CD14-positive monocyte (primary cell): ENCODE measurements at regions not wholly inside any gene's neighbourhood (a gene's known extent, or its start where the extent isn't known, plus 50 kb on each side); places are given as distances from the start of the nearest gene placed in this dataset.

Source experiments
- DNase-seq, 3 donors: peaks; one replicate each; pipeline ENCODE4 v3.0.0-alpha.2; 2011 to 2022
- H2AFZ ChIP-seq: 2 replicates; pipeline ENCODE4 v1.6.0; 2012; ENCODE audit warnings: mild to moderate bottlenecking, low read depth, low read length, inconsistent platforms; ENCODE audit not compliant: insufficient read depth, poor library complexity, severe bottlenecking
- H3K27ac ChIP-seq, 2 donors: 1 replicate in 1 of 2; 2 replicates in 1 of 2; pipeline ENCODE4 v1.5.1; 2012 to 2013; ENCODE audit warnings: low read length in 2 of 2, control low read depth in 1 of 2, inconsistent platforms in 1 of 2, low read depth in 1 of 2, mild to moderate bottlenecking in 1 of 2
- H3K27me3 ChIP-seq, 2 donors: one replicate each; pipeline versions ENCODE4 v1.6.0 to v1.6.1; 2011 to 2013; ENCODE audit warnings: low read length in 2 of 2; ENCODE audit not compliant: control insufficient read depth in 2 of 2, insufficient read depth in 2 of 2
- H3K36me3 ChIP-seq, 2 donors: replicated peaks in 1 of 2; 1 replicate in 1 of 2; 2 replicates in 1 of 2; pipeline versions ENCODE4 v1.5.1 to v1.6.1; 2012 to 2013; ENCODE audit warnings: low read length in 2 of 2, control low read depth in 1 of 2, inconsistent platforms in 1 of 2, mild to moderate bottlenecking in 1 of 2; ENCODE audit not compliant: insufficient read depth in 2 of 2, control insufficient read depth in 1 of 2
- H3K4me1 ChIP-seq, 2 donors: 1 replicate in 1 of 2; 2 replicates in 1 of 2; pipeline versions ENCODE4 v1.5.1 to v1.6.1; 2012 to 2013; ENCODE audit warnings: low read length in 2 of 2, control low read depth in 1 of 2, inconsistent platforms in 1 of 2, mild to moderate bottlenecking in 1 of 2, moderate library complexity in 1 of 2; ENCODE audit not compliant: insufficient read depth in 2 of 2, control insufficient read depth in 1 of 2
- H3K4me2 ChIP-seq: replicated peaks from 2 replicates; pipeline ENCODE3; 2012; ENCODE audit warnings: low read length, moderate library complexity, mild to moderate bottlenecking; ENCODE audit not compliant: poor library complexity, severe bottlenecking; ENCODE audit errors: extremely low read depth
- H3K4me3 ChIP-seq, 3 experiments: fragments of 200-600 bp in 1 of 3; sonication (generic) in 1 of 3; replicated peaks in 1 of 3; 1 replicate in 2 of 3; 2 replicates in 1 of 3; pipeline ENCODE4 v1.5.1; 2011 to 2013; ENCODE audit warnings: low read length in 3 of 3, mild to moderate bottlenecking in 3 of 3, control low read depth in 2 of 3, low read depth in 2 of 3, inconsistent platforms in 1 of 3, moderate library complexity in 1 of 3
- H3K79me2 ChIP-seq: 2 replicates; pipeline ENCODE4 v1.6.0; 2012; ENCODE audit warnings: mild to moderate bottlenecking, control low read depth, inconsistent platforms, low read length, moderate library complexity; ENCODE audit not compliant: insufficient read depth
- H3K9ac ChIP-seq: 2 replicates; pipeline ENCODE4 v1.6.0; 2017; ENCODE audit warnings: low read length, mild to moderate bottlenecking; ENCODE audit not compliant: insufficient read depth, poor library complexity, severe bottlenecking
- H3K9me3 ChIP-seq, 2 donors: replicated peaks in 1 of 2; 1 replicate in 1 of 2; 2 replicates in 1 of 2; pipeline versions ENCODE4 v1.5.1 to v1.6.1; 2012 to 2013; ENCODE audit warnings: low read length in 2 of 2, control low read depth in 1 of 2; ENCODE audit not compliant: control insufficient read depth in 1 of 2, insufficient read depth in 1 of 2
- H4K20me1 ChIP-seq: 2 replicates; pipeline ENCODE4 v1.6.0; 2012; ENCODE audit warnings: mild to moderate bottlenecking, low read length, control low read depth, moderate library complexity; ENCODE audit not compliant: insufficient read depth
- H3K27ac Mint-ChIP-seq, 7 donors: one replicate each; pipeline ENCODE4 v1.8.0; 2020; ENCODE audit warnings: mild to moderate bottlenecking in 7 of 7, mixed read lengths in 7 of 7, moderate library complexity in 6 of 7, inconsistent platforms in 2 of 7
- H3K27me3 Mint-ChIP-seq, 3 donors: one replicate each; pipeline ENCODE4 v1.8.0; 2021 to 2022; ENCODE audit warnings: low read depth in 3 of 3, mild to moderate bottlenecking in 3 of 3, mixed read lengths in 3 of 3, moderate library complexity in 3 of 3, inconsistent platforms in 1 of 3
- H3K36me3 Mint-ChIP-seq, 2 donors: one replicate each; pipeline ENCODE4 v1.8.0; 2020; ENCODE audit warnings: mixed read lengths in 2 of 2, inconsistent platforms in 1 of 2, mild to moderate bottlenecking in 1 of 2
- H3K4me1 Mint-ChIP-seq: one replicate; pipeline ENCODE4 v1.8.0; 2020; ENCODE audit warnings: mild to moderate bottlenecking, mixed read lengths
- H3K4me3 Mint-ChIP-seq, 2 donors: one replicate each; pipeline ENCODE4 v1.8.0; 2020; ENCODE audit warnings: mild to moderate bottlenecking in 2 of 2, mixed read lengths in 2 of 2, moderate library complexity in 1 of 2
- H3K9me3 Mint-ChIP-seq, 7 donors: one replicate each; pipeline ENCODE4 v1.8.0; 2020 to 2022; ENCODE audit warnings: mixed read lengths in 7 of 7, mild to moderate bottlenecking in 6 of 7, moderate library complexity in 6 of 7, inconsistent platforms in 2 of 7
- WGBS: methylation state at CpG from one replicate; pipeline ENCODE4 v1.1.5; 2013; ENCODE audit warnings: missing lambda C conversion rate; ENCODE audit not compliant: insufficient coverage; 5-methylcytosine and 5-hydroxymethylcytosine counted together
- intact Hi-C, 2 donors: fragments of 100-400 bp; cut with micrococcal nuclease; formaldehyde crosslinking; loops; one replicate each; pipeline versions ENCODE4 v1.15.0 to v1.15.1; 2023
- TF ChIP-seq, protein P1 (sequence below): fragments of 200-600 bp; IDR thresholded peaks from one replicate; pipeline ENCODE4 v1.8.0; 2022; ENCODE audit warnings: antibody characterized with exemption, mild to moderate bottlenecking

DNA sequence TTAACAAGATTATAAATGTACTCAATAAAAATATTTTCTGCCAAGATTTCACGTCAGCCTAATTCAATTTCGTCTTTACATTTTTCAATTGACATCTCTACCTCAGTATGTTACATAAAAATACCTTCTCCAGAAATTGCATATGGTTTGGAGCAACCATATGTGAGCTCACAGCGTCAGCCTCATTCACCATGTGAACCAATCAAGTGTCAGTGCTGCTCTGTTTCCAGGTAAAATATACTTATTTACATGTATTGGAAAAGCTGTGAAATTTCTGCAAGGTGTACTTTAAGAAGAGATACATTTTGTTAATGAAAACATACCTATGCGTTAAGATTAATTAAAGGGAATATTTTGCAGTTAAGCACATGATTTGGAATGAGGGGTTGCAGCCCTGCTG is 110.7 kb upstream of the PRSS1 start:
- no peak overlapping the region for H2AFZ ChIP-seq
- Mint-ChIP-seq H3K36me3 (no peaks in the 10 kb centered on the region), H3K27me3 (peaks cover 0 to 2% (median 1%) of the 10 kb centered on the region in 3 donors), H3K4me3 (no peak overlapping the region), H3K4me1 (peaks cover 8% of the 10 kb centered on the region), H3K9me3 (peaks cover 0 to 5% (median 0%) of the 10 kb centered on the region in 7 donors), H3K27ac (no peak overlapping the region)
- no peaks in the 10 kb centered on the region for H3K36me3 ChIP-seq
- TF ChIP-seq, protein P1, sequence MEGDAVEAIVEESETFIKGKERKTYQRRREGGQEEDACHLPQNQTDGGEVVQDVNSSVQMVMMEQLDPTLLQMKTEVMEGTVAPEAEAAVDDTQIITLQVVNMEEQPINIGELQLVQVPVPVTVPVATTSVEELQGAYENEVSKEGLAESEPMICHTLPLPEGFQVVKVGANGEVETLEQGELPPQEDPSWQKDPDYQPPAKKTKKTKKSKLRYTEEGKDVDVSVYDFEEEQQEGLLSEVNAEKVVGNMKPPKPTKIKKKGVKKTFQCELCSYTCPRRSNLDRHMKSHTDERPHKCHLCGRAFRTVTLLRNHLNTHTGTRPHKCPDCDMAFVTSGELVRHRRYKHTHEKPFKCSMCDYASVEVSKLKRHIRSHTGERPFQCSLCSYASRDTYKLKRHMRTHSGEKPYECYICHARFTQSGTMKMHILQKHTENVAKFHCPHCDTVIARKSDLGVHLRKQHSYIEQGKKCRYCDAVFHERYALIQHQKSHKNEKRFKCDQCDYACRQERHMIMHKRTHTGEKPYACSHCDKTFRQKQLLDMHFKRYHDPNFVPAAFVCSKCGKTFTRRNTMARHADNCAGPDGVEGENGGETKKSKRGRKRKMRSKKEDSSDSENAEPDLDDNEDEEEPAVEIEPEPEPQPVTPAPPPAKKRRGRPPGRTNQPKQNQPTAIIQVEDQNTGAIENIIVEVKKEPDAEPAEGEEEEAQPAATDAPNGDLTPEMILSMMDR, result no peak
- H3K27me3 ChIP-seq, result no peaks in the 10 kb centered on the region
- H4K20me1 ChIP-seq, result no peaks in the 10 kb centered on the region
- H3K4me2 ChIP-seq, result no peak overlapping the region
- no peak overlapping the region for H3K27ac ChIP-seq
- H3K9me3 ChIP-seq, result no peaks in the 10 kb centered on the region
- no peak overlapping the region for H3K9ac ChIP-seq
- WGBS, result no CpG with 5 or more reads among the region's 4 CpGs
- intact Hi-C loops, result no loop called here
- no peak for DNase-seq
- no peaks in the 10 kb centered on the region for H3K4me1 ChIP-seq
- H3K4me3 ChIP-seq, result no peak overlapping the region
- no peaks in the 10 kb centered on the region for H3K79me2 ChIP-seq

GRCh38 chr7:142637240-142637639 is 112.0 kb upstream of the PRSS1 start:
- Mint-ChIP-seq H3K36me3 (no peaks in the 10 kb centered on the region), H3K27me3 (peaks cover 1 to 7% (median 2%) of the 10 kb centered on the region in 3 donors), H3K4me1 (peaks cover 10% of the 10 kb centered on the region), H3K27ac (no peak overlapping the region), H3K4me3 (peak overlapping the region in 1 of 2 donors; percentile 87), H3K9me3 (peaks cover 0 to 5% (median 0%) of the 10 kb centered on the region in 7 donors)
- TF ChIP-seq, protein P1, result no peak
- no peaks in the 10 kb centered on the region for H3K4me1 ChIP-seq
- intact Hi-C loops, result no loop called here
- peak overlapping the region; percentile 21 for H3K9ac ChIP-seq
- peaks cover 0 to 3% of the 10 kb centered on the region in 2 donors for H3K27me3 ChIP-seq
- no peak overlapping the region for H3K4me3 ChIP-seq
- no peaks in the 10 kb centered on the region for H3K36me3 ChIP-seq
- 13% methylated on average over 2 of the region's 5 CpGs for WGBS
- no peak for DNase-seq
- H3K79me2 ChIP-seq, result no peaks in the 10 kb centered on the region
- no peaks in the 10 kb centered on the region for H4K20me1 ChIP-seq
- H2AFZ ChIP-seq, result peak overlapping the region; percentile 47
- no peak overlapping the region for H3K27ac ChIP-seq
- no peaks in the 10 kb centered on the region for H3K9me3 ChIP-seq
- H3K4me2 ChIP-seq, result peak overlapping the region; percentile 6
